A673 (cell line): ENCODE measurements at regions not wholly inside any gene's neighbourhood (a gene's known extent, or its start where the extent isn't known, plus 50 kb on each side); places are given as distances from the start of the nearest gene placed in this dataset.

Source experiments
- CTCF ChIP-seq: fragments of 300-800, 200-600 bp; sonication (generic); conservative IDR thresholded peaks from 2 replicates; pipeline ENCODE4 v1.5.1; 2017; ENCODE audit warnings: low read depth, mild to moderate bottlenecking, antibody characterized with exemption, low read length, moderate library complexity, mixed read lengths
- EZH2 ChIP-seq: fragments of 200-600 bp; sonication (generic); IDR thresholded peaks from 2 replicates; pipeline ENCODE4 v1.6.1; 2017; ENCODE audit warnings: borderline replicate concordance, low read depth, mild to moderate bottlenecking, mixed read lengths, antibody characterized with exemption, low read length; ENCODE audit not compliant: poor library complexity, severe bottlenecking

- no peak for TF ChIP-seq CTCF
- no peak for TF ChIP-seq EZH2
Observed at GRCh38 chr7:21365866-21366624, 61.8 kb upstream of the SP4 start.
